ENCODE measurements at regions not wholly inside any gene's neighbourhood (a gene's known extent, or its start where the extent isn't known, plus 50 kb on each side); places are given as distances from the start of the nearest gene placed in this dataset.

DNA sequence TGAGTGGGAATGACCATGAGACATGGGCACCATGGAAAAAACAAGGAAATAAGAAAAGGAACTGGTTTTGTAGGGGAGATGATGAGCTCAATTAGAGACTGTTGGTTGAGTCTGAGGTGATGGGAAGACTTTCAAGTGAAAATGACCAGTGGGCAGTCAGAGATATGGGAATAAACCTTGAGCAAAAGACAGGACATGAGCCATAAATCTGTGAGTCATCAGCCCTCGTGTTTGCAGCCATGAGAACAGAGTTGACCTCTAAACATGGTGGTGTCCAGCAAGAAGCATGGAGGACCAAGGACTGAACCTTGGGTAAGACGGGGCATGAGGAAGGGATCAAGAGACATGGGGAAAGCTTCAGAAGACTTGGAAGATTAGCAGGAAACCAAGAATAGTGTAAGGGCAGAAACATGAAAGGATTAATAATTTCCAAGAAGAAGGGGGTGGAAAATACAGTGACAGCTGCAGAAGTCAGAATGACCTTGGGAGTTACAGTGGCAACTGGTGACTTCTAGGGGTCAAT, 280.6 kb upstream of the PRDM1 start:
- no peak for TF ChIP-seq EZH2phosphoT487 (IDR thresholded peaks at IDR 0.05; ENCODE audit: low read depth)
- TF ChIP-seq CTCF (IDR thresholded peaks at IDR 0.05; ENCODE audit: low read depth, low read length), result no peak
